SU-DHL-6 (cell line): ENCODE measurements at regions not wholly inside any gene's neighbourhood (a gene's known extent, or its start where the extent isn't known, plus 50 kb on each side); places are given as distances from the start of the nearest gene placed in this dataset.

Source experiments
- EZH2phosphoT487 ChIP-seq: fragments of 200-600 bp; sonication (generic), shearing (Covaris generic); conservative IDR thresholded peaks from 2 replicates; pipeline ENCODE4 v1.6.1; 2018; ENCODE audit warnings: mild to moderate bottlenecking, antibody characterized with exemption, low read length, moderate library complexity, mixed read lengths
- TF ChIP-seq, protein P1 (sequence below): fragments of 200-600 bp; sonication (generic); IDR thresholded peaks from one replicate; pipeline ENCODE4 v1.5.1; 2017; ENCODE audit warnings: antibody characterized with exemption, mild to moderate bottlenecking, low read length, moderate library complexity; ENCODE audit not compliant: insufficient read depth, poor library complexity, severe bottlenecking

DNA sequence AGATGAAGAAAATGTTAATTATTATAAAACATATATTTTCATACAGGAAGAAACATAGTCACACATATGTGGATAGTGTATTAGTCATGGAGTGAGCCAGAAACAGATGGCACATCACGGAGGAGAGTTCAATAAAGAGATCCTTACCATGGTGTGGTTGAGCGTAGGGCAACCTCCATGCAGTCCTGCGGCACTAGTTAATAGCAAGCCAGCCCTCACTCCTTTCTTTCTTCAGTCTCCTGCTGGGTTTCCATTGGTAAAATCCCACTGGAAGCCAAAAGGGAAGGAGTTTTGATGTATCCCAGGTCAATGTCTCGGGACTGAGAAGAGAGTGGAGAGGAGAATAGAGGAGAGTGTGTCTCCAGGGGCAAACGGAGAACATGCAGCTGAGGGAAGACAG lies 328.1 kb downstream of the NR4A2 start:
- TF ChIP-seq, protein P1, sequence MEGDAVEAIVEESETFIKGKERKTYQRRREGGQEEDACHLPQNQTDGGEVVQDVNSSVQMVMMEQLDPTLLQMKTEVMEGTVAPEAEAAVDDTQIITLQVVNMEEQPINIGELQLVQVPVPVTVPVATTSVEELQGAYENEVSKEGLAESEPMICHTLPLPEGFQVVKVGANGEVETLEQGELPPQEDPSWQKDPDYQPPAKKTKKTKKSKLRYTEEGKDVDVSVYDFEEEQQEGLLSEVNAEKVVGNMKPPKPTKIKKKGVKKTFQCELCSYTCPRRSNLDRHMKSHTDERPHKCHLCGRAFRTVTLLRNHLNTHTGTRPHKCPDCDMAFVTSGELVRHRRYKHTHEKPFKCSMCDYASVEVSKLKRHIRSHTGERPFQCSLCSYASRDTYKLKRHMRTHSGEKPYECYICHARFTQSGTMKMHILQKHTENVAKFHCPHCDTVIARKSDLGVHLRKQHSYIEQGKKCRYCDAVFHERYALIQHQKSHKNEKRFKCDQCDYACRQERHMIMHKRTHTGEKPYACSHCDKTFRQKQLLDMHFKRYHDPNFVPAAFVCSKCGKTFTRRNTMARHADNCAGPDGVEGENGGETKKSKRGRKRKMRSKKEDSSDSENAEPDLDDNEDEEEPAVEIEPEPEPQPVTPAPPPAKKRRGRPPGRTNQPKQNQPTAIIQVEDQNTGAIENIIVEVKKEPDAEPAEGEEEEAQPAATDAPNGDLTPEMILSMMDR: no peak
- no peak for TF ChIP-seq EZH2phosphoT487
